Hippocampal formation (tissue), 2 donors: ENCODE measurements at regions not wholly inside any gene's neighbourhood (a gene's known extent, or its start where the extent isn't known, plus 50 kb on each side); places are given as distances from the start of the nearest gene placed in this dataset.
"Not testable (repeated sequence)": the region's sequence is repeated elsewhere in the genome, so short reads cannot be mapped to it uniquely, and the experiment has no call there.

Experiments used
- DNase-seq, 2 donors: peaks; one replicate each; lab custom pipeline; 2025; lab: John Stamatoyannopoulos, UW

DNA sequence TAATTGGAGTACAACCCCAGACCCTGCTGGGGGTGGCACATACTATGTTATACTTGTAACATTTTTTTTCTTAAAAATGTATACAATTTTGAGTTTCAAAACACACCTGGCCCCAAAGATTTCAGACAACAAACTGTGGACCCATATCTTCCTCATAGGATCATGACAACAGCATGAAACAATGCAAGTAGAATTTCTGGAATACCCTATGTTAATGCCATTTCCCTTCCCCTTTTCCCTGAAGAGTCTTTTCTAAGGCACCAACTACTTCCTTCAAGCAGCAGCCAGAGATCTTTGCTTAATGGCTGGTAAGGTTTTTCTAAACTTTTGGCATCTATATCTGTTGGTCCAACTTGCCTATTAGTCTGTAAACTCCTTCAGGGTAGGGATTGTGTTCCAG, 99.9 kb upstream of the SERBP1 start:
- DNase-seq, result no peak

DNA sequence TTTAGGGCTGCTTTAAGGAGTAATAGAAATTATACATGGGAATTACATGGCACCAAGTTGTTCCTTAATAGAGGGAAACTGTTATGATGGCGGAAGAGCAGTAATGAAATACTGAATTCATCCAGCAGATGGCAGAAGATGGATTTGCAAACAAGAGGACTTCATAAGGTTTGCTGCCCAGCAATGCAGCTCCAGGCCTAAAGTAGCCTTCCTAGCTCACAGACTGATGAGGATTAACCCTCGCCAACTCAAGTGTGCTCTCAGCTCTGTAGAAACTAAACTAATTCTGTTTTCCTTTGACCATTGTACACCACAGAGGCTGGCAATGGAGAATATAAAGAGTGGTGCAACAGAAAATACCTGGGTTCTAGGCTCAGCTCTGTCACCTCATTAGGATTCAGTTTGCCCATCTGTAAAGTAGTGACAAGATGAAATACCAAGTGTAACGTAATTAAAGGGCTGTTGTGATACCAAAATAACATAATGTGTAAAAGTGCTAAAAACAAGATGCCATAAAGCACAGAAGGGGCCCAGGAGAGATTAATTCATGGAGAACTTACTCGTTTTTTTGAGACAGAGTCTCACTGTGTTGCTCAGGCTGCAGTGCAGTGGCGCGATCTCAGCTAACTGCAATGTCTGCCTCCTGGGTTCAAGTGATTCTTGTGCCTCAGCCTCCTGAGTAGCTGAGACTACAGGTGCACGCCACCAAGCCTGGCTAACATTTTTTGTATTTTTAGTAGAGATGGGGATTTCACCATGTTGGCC, 102.4 kb upstream of the SERBP1 start:
- DNase-seq, result peak in 1 of 2 donors; percentile 79

DNA sequence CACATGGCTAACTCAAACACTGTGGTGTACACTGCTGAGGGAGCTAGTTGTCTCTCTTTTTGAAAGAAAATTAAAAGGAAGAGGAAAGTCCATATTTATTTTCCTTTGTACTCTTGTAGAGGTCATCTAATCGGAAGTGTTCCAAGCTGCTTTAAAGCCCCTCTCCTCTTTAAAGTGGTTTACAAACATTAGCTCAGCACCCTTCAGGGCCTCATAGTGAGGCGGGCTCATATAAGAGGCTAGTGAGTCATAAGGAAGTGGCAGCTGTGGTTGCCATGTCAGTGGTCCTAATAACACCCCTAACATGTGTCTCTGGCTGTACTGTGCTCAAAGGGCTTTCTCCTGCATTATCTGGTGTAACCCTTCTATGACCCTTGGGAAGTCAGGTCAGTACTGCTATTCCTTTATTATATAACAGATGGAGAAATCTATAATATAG, 104.4 kb upstream of the SERBP1 start:
- DNase-seq, result no peak

DNA sequence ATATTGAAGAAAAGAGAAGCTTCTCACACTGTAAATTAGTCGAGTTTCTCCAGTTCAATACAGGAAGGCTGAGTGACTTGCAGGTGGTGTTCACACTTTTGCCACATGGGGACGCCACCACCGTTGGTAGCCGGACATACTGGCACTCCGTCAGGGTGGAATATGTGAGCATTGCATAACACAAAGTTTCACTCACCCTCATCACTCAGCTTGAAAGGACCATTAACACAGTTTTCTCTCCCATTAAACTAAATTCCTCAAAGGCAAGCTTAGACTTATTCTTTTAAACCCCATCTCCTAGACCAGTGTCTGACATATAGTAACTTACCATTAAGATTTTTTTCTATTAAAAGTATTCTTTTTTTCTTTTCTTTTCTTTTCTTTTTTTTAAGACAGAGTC, 105.3 kb upstream of the SERBP1 start:
- peak; percentile 13 to 29 for DNase-seq

DNA sequence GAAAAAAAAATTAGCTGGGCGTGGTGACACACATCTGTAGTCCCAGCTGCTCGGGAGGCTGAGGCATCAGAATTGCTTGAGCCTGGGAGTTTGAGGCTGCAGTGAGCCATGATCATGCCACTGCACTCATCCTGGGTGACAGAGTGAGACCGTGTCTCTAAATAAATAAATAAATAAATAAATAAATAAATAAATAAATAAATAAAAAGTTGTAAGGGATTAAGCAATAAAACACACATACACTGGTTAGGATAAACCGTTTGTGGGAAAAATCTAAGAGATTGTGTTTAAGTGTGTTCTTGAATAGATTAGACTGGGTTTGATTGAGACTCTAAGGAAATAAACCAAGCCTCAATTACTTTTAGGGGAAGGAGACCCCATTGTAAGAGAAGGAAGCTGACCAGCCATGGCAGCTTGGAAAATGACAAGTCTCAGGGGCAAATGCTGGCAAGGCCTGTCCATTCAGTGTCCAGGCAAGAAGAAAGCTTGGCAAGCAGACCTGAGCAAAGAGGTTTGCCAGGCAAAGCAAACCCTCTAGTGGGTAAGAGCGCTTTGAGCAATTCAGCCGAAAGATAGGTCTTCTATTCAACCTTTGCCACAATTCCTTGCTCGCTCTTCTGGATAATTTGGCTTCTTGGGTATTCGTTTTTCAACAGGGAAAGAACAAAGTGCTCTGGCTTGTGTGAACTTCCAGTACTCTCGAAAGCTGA, 106.9 kb upstream of the SERBP1 start:
- peak; percentile 11 to 69 for DNase-seq

DNA sequence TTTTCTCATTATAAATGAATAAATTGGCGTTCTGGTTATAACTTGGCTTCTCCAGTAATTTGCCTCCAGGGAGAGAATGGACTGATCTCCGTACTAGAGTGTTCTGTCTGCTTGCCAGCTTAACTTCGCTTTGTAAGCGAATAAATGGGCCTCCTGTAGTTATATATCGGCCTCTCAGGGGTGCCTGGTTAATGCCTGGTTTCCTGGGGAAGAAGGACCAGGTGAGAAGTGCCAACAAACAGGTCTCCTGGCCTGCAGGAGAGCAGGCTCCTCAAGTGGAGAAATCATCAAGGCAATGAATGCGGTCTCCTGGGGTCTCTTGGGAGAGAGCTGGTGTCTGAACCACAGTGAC, 107.4 kb upstream of the SERBP1 start:
- no peak for DNase-seq

DNA sequence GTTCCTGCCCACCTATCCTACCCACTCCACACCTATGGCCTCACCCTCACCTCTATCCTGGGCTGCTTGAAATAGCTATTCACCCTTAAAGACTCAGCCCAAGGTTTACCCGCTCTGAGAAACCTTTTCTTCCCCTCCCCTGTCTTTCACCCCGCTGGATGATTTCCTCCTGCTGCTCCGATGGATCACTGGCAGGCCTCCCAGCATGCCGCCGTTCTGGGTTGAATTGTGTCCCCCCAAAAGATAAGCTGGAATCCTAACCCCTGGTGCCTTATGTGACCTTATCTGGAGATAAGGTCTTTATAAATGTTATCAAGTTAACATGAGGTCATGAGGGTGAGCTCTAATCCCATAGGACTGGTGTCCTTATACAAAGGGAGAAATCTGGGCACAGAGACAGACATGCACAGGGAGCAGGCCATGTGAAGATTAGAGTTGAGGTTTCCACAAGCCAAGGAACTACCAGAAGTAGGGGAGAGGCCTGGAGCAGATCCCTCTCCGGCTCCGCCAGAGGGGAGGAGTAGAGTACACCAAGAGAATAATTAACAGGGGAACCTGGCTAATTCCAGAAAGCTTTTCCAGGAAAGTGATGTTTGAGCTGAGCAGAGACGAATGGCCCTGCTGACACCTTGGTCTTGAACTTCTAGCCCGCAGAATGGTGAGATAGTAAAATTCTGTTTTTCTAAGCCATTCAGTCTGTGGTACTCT, 110.0 kb upstream of the SERBP1 start:
- no peak for DNase-seq

DNA sequence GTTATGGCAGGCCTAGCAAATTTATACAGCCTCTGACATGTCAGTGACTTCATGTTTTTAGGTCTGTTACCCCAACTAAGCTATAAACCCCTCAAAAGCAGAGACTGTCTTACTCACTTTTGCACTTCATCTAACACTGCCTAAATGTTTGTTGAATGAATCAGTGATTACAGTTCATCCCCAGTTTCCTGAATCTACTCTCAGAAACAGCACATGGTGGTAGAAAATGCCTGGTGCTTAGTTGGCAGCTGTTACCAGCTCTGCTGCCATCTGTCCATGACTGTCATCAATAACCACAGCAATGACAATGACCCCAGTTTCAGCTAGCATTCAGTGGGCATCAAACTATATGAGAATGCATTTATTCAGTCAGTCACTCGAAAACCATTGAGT, 110.5 kb upstream of the SERBP1 start:
- no peak for DNase-seq

DNA sequence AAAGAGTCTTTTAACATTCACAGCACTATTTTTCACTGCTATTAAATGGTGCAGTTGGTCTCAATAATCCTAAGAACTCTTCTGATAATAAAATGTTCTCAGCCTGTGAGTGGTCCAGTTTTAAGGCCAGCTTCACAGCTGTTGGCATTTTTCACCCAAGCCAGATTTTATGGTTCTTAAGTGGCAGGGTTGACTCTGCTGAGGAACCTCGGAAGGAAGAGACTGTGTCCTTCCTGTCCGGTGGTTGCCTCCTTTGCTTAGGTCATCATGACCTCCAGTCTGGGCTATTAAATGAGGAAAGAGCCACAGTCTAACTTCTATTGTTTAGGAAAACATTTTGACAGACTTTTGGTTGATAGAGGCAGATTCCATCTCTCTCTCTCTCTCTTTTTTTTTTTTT, 112.5 kb upstream of the SERBP1 start:
- DNase-seq, result no peak

DNA sequence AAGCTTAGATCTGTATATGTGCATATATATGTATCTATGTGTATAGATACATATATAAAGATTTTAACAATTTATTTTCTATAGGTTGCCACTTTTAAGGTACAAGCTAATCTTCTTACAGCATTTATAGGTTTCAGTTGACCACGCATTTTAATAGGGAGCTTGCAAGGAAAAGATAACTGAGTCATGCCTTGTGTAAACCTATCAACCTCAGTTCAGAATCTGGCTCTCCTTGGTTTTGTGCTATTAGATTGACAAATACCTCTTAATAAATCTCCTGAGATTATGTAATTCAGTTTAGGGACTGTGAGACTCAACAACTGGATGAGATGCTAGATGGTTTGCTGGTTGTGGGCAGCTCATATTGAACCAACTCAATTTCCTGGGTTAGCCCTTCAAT, 114.7 kb upstream of the SERBP1 start:
- no peak for DNase-seq

DNA sequence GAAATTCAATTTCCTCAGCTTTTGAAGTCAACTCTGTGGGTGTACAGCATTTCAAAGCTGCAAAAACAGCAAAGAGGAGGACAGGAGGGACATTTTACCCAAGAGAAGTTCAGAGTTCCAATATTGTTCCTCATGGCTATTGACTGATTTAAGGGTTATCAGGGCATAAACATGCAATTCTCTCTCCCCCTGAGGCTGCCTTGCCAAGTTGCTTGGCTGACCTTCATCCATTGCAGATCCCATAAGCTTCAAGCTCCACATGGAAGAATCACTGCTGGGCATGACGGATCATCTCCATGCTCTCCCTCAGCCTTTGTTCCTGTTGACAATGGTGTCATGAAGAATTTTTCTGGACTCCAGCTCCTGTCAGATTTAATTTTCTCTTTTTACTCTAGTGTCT, 115.2 kb upstream of the SERBP1 start:
- DNase-seq, result no peak

DNA sequence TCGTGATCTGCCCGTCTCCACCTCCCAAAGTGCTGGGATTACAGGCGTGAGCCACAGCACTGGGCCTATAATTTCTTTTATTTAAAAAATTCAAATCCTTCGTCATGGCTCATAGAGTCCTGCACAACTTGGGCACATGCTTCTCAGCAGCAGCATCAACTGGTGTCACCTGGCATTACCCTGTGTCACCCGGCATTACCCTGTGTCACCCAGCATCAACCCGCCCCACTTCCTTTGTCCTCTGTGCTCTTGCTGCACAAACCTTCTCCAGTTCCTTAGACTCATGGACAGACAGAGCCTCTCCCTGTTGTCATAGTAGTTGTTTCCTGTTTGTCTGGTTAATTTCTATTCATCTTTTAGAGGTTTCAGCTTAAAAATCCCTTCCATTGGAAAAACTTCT, 121.2 kb upstream of the SERBP1 start:
- DNase-seq, result no peak

DNA sequence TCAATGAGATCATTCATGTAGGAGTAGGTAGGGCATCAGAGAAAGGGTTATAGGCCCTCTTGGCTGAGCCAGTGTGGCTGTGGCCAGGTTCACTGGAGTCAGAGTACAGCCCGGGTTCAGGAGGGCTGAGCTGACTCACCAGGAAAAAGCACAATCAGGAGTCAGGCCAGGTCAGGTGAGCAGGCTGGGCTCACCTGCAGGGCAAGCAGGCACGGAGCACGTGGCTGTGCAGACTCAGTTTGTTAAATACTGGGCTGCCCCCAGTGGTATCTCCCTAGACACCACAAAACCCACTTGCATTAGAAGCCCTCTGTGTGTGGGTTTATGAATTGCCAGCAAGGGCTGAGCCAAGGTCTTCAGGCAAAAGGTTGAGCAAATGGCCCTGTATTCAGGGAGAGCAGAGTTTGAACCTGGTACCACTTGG, 122.1 kb upstream of the SERBP1 start:
- no peak for DNase-seq

DNA sequence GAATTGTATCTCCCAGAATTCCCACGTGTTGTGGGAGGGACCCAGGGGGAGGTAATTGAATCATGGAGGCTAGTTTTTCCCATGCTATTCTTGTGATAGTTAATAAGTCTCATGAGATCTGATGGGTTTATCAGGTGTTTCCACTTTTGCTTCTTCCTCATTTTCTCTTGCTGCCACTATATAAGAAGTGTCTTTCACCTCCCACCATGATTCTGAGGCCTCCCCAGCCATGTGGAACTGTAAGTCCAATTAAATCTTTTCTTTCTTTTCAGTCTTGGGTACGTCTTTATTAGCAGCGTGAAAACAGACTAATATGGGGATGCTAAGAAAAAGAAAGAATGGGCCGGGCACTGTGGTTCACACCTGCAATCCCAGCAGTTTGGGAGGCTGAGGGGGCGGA, 124.0 kb upstream of the SERBP1 start:
- not testable (repeated sequence) for DNase-seq

DNA sequence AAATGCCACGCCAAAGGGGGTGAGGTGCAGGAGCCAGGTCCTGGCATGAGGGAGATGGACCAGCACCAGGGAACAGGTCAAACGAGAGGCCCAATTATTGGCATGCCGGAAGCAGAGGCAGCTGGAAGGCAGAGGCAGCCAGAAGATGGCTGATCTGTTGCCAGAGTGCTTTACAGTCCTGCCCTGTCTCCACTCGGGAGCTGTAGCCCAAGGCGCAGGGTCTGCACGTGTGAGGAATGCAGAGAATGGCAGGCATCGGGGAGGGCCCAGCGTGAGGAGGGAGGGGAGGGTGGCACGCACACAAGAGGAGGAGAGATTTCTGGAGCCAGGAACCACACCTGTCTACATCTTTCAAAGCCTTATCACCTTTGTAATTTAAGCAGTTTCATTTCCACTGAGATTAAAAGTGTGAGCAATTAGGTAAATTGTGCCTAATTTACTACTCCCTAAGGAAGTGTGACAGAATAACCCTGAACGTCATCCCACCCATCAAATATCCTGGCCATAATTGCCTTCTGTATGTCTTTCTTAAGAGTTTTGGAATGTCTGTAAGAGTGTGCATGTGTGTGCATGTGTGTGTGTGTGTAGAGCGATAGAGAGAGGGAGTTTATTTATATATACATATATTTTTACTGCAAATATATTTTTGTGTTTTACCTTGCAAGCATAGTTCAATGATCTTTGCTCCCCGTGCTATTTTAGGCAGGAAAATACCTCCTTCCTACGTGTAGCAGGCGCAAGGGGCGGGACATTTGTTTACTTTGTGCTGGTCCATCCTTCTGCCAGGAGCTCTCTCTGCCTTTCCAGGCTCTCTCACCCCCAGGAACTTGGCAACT, 125.5 kb upstream of the SERBP1 start:
- DNase-seq, result no peak

DNA sequence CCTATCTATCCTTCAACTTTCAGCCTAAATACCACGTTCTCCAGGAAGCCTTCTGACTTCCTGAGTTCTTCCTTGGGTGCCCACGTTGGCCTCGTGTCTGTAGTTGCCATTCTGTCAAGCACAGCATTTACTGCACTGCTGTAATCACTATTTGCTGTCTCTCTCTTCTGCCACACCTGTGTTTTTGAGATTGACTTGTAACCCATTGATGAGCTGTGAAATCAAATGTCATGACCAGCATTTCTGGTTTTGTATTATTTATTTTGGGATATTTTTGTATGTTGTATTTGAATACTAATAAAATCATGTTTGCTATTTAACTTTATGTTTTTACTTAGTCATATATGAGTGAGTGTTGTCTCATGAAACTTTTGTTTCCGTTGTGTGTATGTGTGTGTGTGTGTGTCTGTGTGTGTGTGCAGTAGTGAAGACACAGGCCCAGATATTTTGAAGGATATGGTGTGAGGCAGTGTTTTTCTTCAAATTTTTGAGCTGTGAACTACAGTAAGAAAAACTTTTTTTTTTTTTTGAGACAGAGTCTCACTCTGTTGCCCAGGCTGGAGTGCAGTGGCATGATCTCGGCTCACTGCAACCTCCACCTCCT, 126.2 kb upstream of the SERBP1 start:
- DNase-seq, result no peak

DNA sequence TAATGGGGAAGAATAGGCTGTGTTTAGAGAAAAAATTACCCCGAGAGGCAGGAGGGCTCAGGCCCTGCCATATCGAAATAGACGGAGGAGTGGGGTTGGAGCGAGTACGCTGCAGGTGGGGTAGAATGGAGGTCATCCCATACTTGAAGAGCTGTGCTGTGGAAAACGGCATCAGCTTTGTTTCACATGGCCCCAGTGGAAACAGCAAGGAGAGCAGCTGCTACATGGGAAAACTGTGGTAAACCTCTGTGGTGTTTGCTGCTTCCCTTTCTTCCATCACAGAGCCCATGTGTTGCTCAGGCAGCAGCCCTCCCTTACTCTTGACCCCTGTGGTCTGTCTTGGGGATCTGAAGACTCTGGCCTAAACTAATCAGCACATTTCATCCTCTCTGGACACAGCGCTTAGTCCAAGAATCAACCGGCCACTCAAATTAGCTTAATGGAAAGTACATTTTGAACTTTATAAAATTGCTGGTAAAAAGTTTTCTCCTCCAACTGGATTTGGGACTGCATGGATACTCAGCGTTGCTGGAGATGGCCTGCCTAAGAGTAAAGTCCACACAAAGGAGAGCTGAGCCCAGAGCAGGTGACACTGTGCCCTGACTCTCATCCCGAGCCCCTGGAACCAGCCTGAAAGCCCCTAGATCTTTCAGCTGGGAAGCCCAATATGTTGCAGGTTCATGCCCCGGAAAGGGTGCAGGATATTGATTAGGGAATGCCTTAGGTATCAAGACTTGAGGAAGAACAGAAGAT, 127.1 kb upstream of the GADD45A start:
- no peak for DNase-seq

DNA sequence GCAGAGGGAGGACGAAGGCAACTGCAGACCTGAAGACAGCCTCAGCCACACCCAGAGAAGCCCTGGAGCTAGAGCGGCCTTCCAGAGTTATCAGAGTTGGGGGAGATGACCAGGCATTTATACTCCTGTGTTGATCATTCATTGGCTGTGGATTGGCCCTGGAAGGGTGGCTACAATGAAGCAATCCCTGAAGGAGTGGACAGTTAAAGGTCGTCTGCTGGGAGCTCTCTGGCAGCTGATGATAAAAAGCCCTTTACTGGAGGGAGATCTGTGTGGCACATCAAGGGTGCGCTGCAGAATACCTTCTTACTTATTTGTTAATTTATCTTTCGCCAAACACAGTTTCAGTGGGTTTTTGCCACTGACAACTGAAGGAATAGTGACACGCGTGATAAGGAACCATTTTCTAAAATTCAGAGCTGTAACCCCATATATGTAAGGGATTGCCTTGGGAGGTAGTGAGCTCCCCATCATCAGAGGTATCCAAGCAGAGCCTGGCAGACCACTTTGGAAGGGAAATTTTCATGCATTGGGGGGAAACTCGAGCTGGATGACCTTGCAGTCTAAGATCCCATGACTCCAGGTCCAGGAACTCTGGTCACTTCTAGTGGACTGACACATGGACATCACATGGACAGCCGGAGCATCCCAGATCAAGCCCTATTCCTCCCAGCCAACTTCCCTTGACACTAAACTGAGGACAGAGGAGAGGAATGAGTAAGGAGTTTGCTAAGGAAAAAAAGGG, 126.4 kb upstream of the GADD45A start:
- DNase-seq, result no peak

DNA sequence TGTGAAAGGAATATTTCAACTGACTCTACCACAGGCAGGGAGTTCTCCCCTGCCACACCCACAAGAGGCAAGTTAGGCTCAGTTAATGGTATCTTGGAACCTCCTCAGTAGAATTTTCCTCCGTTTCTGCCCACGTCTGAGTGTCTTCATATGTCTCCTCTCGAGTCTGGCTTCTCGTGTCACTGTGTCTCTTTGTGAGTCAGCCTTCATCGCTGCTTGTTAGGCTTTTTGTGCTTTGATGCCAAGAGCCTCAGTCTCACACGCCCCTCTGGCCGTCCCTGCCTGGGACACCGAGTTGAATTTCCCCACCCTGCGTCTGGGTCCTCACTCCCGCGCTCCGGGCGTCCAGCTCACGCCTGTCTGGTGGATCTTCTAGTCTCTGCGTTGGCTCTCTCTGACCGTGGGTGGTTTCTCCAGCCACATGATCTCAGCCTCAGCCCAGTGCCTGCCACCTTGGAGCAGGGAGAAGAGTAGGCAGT, 125.7 kb upstream of the GADD45A start:
- DNase-seq, result no peak
